Lower leg skin (tissue), 4 donors: ENCODE measurements at regions not wholly inside any gene's neighbourhood (a gene's known extent, or its start where the extent isn't known, plus 50 kb on each side); places are given as distances from the start of the nearest gene placed in this dataset.

Experiments
- DNase-seq, 2 donors: peaks; one replicate each; pipeline ENCODE4 v3.0.0-alpha.2; 2019; ENCODE audit warnings: low spot score in 2 of 2
- H3K4me3 ChIP-seq: fragments of 200-600 bp; sonication (generic); 2 replicates; pipeline ENCODE4 v1.5.1; 2017; ENCODE audit warnings: mild to moderate bottlenecking, low read depth; ENCODE audit not compliant: poor library complexity, severe bottlenecking
- CTCF ChIP-seq, 3 donors: fragments of 450-650 bp; IDR thresholded peaks; one replicate each; pipeline ENCODE4 v1.5.1; 2016; ENCODE audit warnings: antibody characterized with exemption in 3 of 3, mild to moderate bottlenecking in 3 of 3, moderate library complexity in 2 of 3
- POLR2A ChIP-seq, 2 donors: fragments of 450-650 bp; IDR thresholded peaks; one replicate each; pipeline ENCODE4 v1.6.1; 2016 to 2017; ENCODE audit warnings: antibody characterized with exemption in 2 of 2, mild to moderate bottlenecking in 1 of 2, moderate library complexity in 1 of 2
- WGBS, 2 donors: methylation state at CpG; one replicate each; pipeline ENCODE4 v1.1.5; 2018; 5-methylcytosine and 5-hydroxymethylcytosine counted together
- intact Hi-C: fragments of 100-400 bp; cut with DNase I; formaldehyde crosslinking; loops from one replicate; pipeline ENCODE4 v1.15.0; 2023; ENCODE audit warnings: low total_unique reads

- H3K4me3 ChIP-seq = no peak overlapping the region
- intact Hi-C loops = no loop called here
- DNase-seq = no peak
- no peak for TF ChIP-seq CTCF (IDR thresholded peaks at IDR 0.05)
- TF ChIP-seq POLR2A (IDR thresholded peaks at IDR 0.05) = no peak
Observed at GRCh38 chr4:84432713-84433112, 66.4 kb downstream of the NKX6-1 start.

GRCh38 chr4:84420608-84421007 is 78.5 kb downstream of the NKX6-1 start:
- TF ChIP-seq POLR2A (IDR thresholded peaks at IDR 0.05) (no peak), CTCF (IDR thresholded peaks at IDR 0.05) (no peak)
- DNase-seq = no peak
- WGBS, 2 donors = 17 to 46% methylated on average over 1 of the region's 1 CpG
- intact Hi-C loops = no loop called here
- no peak overlapping the region for H3K4me3 ChIP-seq

GRCh38 chr4:84419201-84419600 is 79.9 kb downstream of the NKX6-1 start:
- no peak for DNase-seq
- intact Hi-C loops = no loop called here
- WGBS, 2 donors = 52 to 67% methylated on average over 3 of the region's 3 CpGs
- no peak overlapping the region for H3K4me3 ChIP-seq
- no peak for TF ChIP-seq CTCF (IDR thresholded peaks at IDR 0.05)

- WGBS, 2 donors = 17 to 19% methylated on average over 5 of the region's 5 CpGs
- intact Hi-C loops = no loop called here
- DNase-seq = no peak
- TF ChIP-seq POLR2A (IDR thresholded peaks at IDR 0.05) (no peak), CTCF (IDR thresholded peaks at IDR 0.05) (no peak)
- H3K4me3 ChIP-seq = no peak overlapping the region
Observed at GRCh38 chr4:84417997-84418709, 80.9 kb downstream of the NKX6-1 start.

GRCh38 chr4:84413976-84414375 is 85.1 kb downstream of the NKX6-1 start:
- no peak overlapping the region for H3K4me3 ChIP-seq
- intact Hi-C loops = no loop called here
- no peak for DNase-seq
- 63 to 74% methylated on average over 1 of the region's 1 CpG for WGBS, 2 donors
- TF ChIP-seq CTCF (IDR thresholded peaks at IDR 0.05) (no peak), POLR2A (IDR thresholded peaks at IDR 0.05) (no peak)

- H3K4me3 ChIP-seq = no peak overlapping the region
- TF ChIP-seq CTCF (IDR thresholded peaks at IDR 0.05) = no peak
- TF ChIP-seq POLR2A (IDR thresholded peaks at IDR 0.05) = no peak
- intact Hi-C loops = no loop called here
Observed at GRCh38 chr4:84413480-84413879, 85.6 kb downstream of the NKX6-1 start.

More at GRCh38 chr4:84413480-84413879, 85.6 kb downstream of the NKX6-1 start:
- no peak for DNase-seq
